IPS-18a (cell line): ENCODE measurements at regions not wholly inside any gene's neighbourhood (a gene's known extent, or its start where the extent isn't known, plus 50 kb on each side); places are given as distances from the start of the nearest gene placed in this dataset.
A peak's percentile ranks its signal among the peaks of the same experiment; 100 is the strongest.

Experiments used
- H3K27ac ChIP-seq: one replicate; pipeline ENCODE4 v1.5.1; 2013; ENCODE audit warnings: low read length
- H3K27me3 ChIP-seq: one replicate; pipeline ENCODE4 v1.6.1; 2013; ENCODE audit warnings: mild to moderate bottlenecking, low read length; ENCODE audit not compliant: control insufficient read depth, insufficient read depth
- H3K36me3 ChIP-seq: one replicate; pipeline ENCODE4 v1.6.1; 2013; ENCODE audit warnings: low read depth, low read length; ENCODE audit not compliant: control insufficient read depth
- H3K4me1 ChIP-seq: one replicate; pipeline ENCODE4 v1.6.1; 2013; ENCODE audit warnings: low read depth, low read length; ENCODE audit not compliant: control insufficient read depth
- H3K4me3 ChIP-seq: one replicate; pipeline ENCODE4 v1.5.1; 2013; ENCODE audit warnings: low read length
- H3K9ac ChIP-seq: one replicate; pipeline ENCODE4 v1.6.1; 2013; ENCODE audit warnings: mild to moderate bottlenecking, low read length, moderate library complexity
- H3K9me3 ChIP-seq: one replicate; pipeline ENCODE4 v1.6.1; 2013; ENCODE audit warnings: low read depth, low read length; ENCODE audit not compliant: control insufficient read depth

DNA sequence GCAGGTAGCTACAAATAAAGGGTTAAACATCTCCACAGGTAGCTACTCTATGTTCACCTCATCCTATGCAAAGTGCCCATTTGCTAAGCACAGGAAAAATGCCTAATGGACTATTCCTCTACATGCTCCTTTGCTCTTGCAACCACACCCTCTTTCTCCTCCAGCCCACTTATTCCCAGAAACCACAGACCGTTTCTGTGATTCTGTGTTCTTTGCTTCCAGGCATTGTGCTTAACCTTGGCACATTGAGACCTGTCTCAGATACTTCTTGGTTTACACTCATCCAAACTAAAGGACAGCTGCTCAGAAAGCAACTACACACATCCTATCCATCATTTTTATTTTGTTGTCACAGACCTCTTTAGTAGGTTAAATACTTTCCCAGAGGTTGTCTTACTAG lies 785.0 kb upstream of the MIR17HG start:
- no peaks in the 10 kb centered on the region for H3K9me3 ChIP-seq
- H3K9ac ChIP-seq, result no peak overlapping the region
- H3K4me3 ChIP-seq, result no peak overlapping the region
- no peaks in the 10 kb centered on the region for H3K4me1 ChIP-seq
- no peaks in the 10 kb centered on the region for H3K36me3 ChIP-seq
- no peaks in the 10 kb centered on the region for H3K27me3 ChIP-seq
- no peak overlapping the region for H3K27ac ChIP-seq

DNA sequence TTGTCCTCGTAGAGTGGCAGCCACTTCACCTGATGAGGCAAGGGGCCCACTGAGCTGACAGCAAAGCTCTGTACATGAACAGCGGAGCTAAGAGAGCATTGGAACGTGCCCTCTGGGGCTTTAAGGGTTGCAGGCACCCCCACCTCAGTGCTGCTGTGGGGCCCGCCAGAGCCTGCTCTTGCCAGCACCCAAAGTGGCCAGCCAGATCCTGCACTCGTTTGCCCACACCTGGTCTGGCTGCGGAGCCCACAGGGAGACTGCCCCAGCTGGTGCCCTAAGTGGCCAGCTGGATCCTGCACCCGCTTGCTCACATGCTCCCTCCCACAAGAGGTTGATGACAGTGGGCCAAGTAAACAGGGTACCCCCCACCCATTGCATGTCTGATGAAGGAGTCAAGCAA lies 783.4 kb upstream of the MIR17HG start:
- no peaks in the 10 kb centered on the region for H3K9me3 ChIP-seq
- no peak overlapping the region for H3K9ac ChIP-seq
- no peak overlapping the region for H3K27ac ChIP-seq
- no peaks in the 10 kb centered on the region for H3K27me3 ChIP-seq
- H3K4me3 ChIP-seq, result no peak overlapping the region
- H3K36me3 ChIP-seq, result no peaks in the 10 kb centered on the region
- H3K4me1 ChIP-seq, result no peaks in the 10 kb centered on the region

GRCh38 chr13:90564566-90564965 lies 782.9 kb upstream of the MIR17HG start:
- Histone ChIP-seq H3K36me3 (no peaks in the 10 kb centered on the region), H3K27ac (no peak overlapping the region), H3K9ac (no peak overlapping the region), H3K27me3 (no peaks in the 10 kb centered on the region), H3K4me1 (no peaks in the 10 kb centered on the region), H3K9me3 (no peaks in the 10 kb centered on the region), H3K4me3 (no peak overlapping the region)

DNA sequence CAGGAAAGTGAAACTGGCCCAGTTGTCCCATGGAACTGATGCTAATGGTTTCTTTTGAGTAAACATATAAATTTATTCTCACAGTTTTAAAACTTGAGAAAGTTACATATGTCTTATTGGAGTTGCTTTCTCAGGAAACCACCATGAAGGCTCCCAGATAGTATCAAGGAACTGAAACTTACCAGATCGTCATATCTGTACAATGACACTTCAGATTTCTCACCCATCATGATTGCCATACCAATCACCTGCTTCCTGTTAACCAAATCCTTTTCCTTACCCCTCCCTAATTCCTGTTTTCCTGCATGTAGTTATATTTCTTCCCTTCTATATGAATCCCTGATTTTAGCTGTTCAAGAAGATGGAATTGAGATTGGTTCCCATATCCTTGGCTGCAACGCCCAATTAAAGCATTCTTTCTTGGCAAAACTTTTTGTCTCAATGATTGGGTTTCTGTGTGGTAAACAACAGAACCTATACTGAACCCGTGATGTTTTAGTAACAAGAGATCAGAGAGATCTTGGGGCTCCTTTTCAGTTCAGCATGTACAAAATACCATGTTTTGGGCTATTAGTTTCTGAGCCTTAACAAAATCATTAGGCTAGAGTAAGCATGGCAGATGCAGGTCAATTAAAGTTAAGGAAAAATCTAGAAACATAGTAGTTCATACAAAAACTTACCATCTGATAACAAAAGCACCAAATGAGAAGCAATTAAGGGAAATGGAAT lies 781.3 kb upstream of the MIR17HG start:
- Histone ChIP-seq H3K27ac (no peak overlapping the region), H3K4me1 (no peaks in the 10 kb centered on the region), H3K36me3 (no peaks in the 10 kb centered on the region), H3K9ac (no peak overlapping the region), H3K9me3 (no peaks in the 10 kb centered on the region), H3K4me3 (no peak overlapping the region), H3K27me3 (no peaks in the 10 kb centered on the region)

DNA sequence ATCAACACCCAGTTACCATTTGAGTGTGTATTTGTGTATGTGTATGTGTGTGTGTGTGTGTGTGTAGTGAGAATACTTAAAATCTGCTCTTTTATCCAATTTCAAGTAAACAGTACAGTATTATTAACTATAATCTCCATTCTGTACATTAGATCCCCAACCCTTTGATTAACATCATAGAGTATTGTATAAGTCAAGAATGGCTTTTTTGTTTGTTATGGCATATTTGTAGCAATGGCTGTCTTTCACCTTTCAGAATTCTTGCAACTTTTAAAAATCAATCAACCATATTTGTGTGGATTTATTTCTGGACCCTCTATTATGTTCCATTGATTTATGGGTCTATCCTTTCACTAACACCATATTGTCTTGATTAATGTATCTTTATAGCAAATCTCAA lies 779.3 kb upstream of the MIR17HG start:
- no peaks in the 10 kb centered on the region for H3K9me3 ChIP-seq
- H3K4me3 ChIP-seq, result no peak overlapping the region
- no peak overlapping the region for H3K27ac ChIP-seq
- no peaks in the 10 kb centered on the region for H3K36me3 ChIP-seq
- no peaks in the 10 kb centered on the region for H3K4me1 ChIP-seq
- no peaks in the 10 kb centered on the region for H3K27me3 ChIP-seq
- no peak overlapping the region for H3K9ac ChIP-seq

GRCh38 chr13:90576067-90576466 lies 771.4 kb upstream of the MIR17HG start:
- no peaks in the 10 kb centered on the region for H3K36me3 ChIP-seq
- no peak overlapping the region for H3K27ac ChIP-seq
- H3K9ac ChIP-seq, result no peak overlapping the region
- H3K9me3 ChIP-seq, result no peaks in the 10 kb centered on the region
- no peaks in the 10 kb centered on the region for H3K4me1 ChIP-seq
- no peak overlapping the region for H3K4me3 ChIP-seq
- no peaks in the 10 kb centered on the region for H3K27me3 ChIP-seq

- no peaks in the 10 kb centered on the region for H3K9me3 ChIP-seq
- H3K9ac ChIP-seq, result no peak overlapping the region
- H3K4me3 ChIP-seq, result no peak overlapping the region
- H3K36me3 ChIP-seq, result no peaks in the 10 kb centered on the region
- no peaks in the 10 kb centered on the region for H3K4me1 ChIP-seq
- no peaks in the 10 kb centered on the region for H3K27me3 ChIP-seq
- H3K27ac ChIP-seq, result no peak overlapping the region
Measured at GRCh38 chr13:90577726-90578125, 769.8 kb upstream of the MIR17HG start.

GRCh38 chr13:90585392-90585791 lies 762.1 kb upstream of the MIR17HG start:
- Histone ChIP-seq H3K27me3 (no peaks in the 10 kb centered on the region), H3K4me1 (no peaks in the 10 kb centered on the region), H3K9ac (no peak overlapping the region), H3K4me3 (no peak overlapping the region), H3K9me3 (no peaks in the 10 kb centered on the region), H3K27ac (no peak overlapping the region), H3K36me3 (no peaks in the 10 kb centered on the region)

DNA sequence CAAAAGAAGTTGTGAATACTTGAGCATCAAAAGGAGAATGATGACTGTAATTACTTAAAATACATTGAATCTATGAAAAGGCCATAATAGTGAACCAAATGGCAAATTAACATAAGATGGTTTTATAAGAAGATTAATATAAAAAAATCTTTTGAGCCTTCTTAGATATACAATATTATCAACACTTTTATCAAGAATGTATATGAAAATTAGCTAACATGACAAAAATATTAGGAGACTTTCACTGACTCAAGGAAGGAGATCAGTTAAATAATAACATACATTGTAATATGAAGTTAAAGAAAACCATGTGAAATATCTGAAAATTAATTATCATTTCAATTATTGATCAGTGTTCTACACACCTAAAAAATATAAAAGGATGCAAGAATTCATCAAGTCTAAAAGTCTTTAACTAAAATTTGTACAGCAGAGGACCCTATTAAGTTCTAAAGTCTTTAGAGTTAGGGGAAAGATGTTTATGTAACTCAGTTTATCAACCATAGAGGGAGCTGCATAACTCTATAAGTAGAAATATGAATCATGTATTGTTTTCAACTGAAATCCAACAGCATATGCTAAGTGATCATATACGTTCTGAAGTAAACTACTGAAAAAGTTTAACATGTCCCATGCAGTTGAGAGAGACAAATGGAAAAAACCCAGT lies 756.1 kb upstream of the MIR17HG start:
- no peak overlapping the region for H3K27ac ChIP-seq
- no peaks in the 10 kb centered on the region for H3K36me3 ChIP-seq
- H3K9me3 ChIP-seq, result no peaks in the 10 kb centered on the region
- H3K27me3 ChIP-seq, result no peaks in the 10 kb centered on the region
- no peaks in the 10 kb centered on the region for H3K4me1 ChIP-seq
- H3K4me3 ChIP-seq, result no peak overlapping the region
- no peak overlapping the region for H3K9ac ChIP-seq

GRCh38 chr13:90591927-90592268 lies 755.6 kb upstream of the MIR17HG start:
- Histone ChIP-seq H3K4me1 (no peaks in the 10 kb centered on the region), H3K4me3 (no peak overlapping the region), H3K27ac (no peak overlapping the region), H3K36me3 (no peaks in the 10 kb centered on the region), H3K27me3 (no peaks in the 10 kb centered on the region), H3K9ac (no peak overlapping the region), H3K9me3 (no peaks in the 10 kb centered on the region)

- Histone ChIP-seq H3K27ac (no peak overlapping the region), H3K9me3 (no peaks in the 10 kb centered on the region), H3K27me3 (no peaks in the 10 kb centered on the region), H3K36me3 (no peaks in the 10 kb centered on the region), H3K9ac (no peak overlapping the region), H3K4me3 (no peak overlapping the region), H3K4me1 (no peaks in the 10 kb centered on the region)
Measured at GRCh38 chr13:90592943-90593342, 754.5 kb upstream of the MIR17HG start.

- H3K4me3 ChIP-seq, result no peak overlapping the region
- no peaks in the 10 kb centered on the region for H3K4me1 ChIP-seq
- no peak overlapping the region for H3K9ac ChIP-seq
- H3K36me3 ChIP-seq, result no peaks in the 10 kb centered on the region
- H3K27me3 ChIP-seq, result no peaks in the 10 kb centered on the region
- no peaks in the 10 kb centered on the region for H3K9me3 ChIP-seq
- H3K27ac ChIP-seq, result peak overlapping the region; percentile 31
Measured at GRCh38 chr13:90594681-90595080, 752.8 kb upstream of the MIR17HG start.
